Endothelial cell (in vitro differentiated cells): ENCODE measurements at regions not wholly inside any gene's neighbourhood (a gene's known extent, or its start where the extent isn't known, plus 50 kb on each side); places are given as distances from the start of the nearest gene placed in this dataset.
A peak's percentile ranks its signal among the peaks of the same experiment; 100 is the strongest.

Source experiments
- DNase-seq: peaks from one replicate; pipeline ENCODE4 v3.0.0; 2021; ENCODE audit warnings: low spot score
- H3K27ac Mint-ChIP-seq: one replicate; pipeline ENCODE4 v1.8.0; 2021; ENCODE audit warnings: mixed read lengths, inconsistent platforms; ENCODE audit not compliant: unreplicated experiment
- H3K27me3 Mint-ChIP-seq: one replicate; pipeline ENCODE4 v1.8.0; 2021; ENCODE audit warnings: mild to moderate bottlenecking, moderate library complexity, mixed read lengths, inconsistent platforms; ENCODE audit not compliant: unreplicated experiment
- H3K36me3 Mint-ChIP-seq: one replicate; pipeline ENCODE4 v1.8.0; 2021; ENCODE audit warnings: mild to moderate bottlenecking, low read depth, mixed read lengths, inconsistent platforms; ENCODE audit not compliant: unreplicated experiment
- H3K4me1 Mint-ChIP-seq: one replicate; pipeline ENCODE4 v1.8.0; 2021; ENCODE audit warnings: mild to moderate bottlenecking, mixed read lengths, inconsistent platforms; ENCODE audit not compliant: unreplicated experiment
- H3K4me3 Mint-ChIP-seq: one replicate; pipeline ENCODE4 v1.8.0; 2021; ENCODE audit warnings: mild to moderate bottlenecking, mixed read lengths, inconsistent platforms; ENCODE audit not compliant: unreplicated experiment
- H3K9me3 Mint-ChIP-seq: one replicate; pipeline ENCODE4 v1.8.0; 2021; ENCODE audit warnings: mixed read lengths, inconsistent platforms; ENCODE audit not compliant: unreplicated experiment
- TF ChIP-seq, protein P1 (sequence below): fragments of 200-600 bp; sonication (generic); IDR thresholded peaks from one replicate; pipeline ENCODE4 v1.5.0; 2021; ENCODE audit warnings: antibody characterized with exemption; ENCODE audit not compliant: unreplicated experiment

DNA sequence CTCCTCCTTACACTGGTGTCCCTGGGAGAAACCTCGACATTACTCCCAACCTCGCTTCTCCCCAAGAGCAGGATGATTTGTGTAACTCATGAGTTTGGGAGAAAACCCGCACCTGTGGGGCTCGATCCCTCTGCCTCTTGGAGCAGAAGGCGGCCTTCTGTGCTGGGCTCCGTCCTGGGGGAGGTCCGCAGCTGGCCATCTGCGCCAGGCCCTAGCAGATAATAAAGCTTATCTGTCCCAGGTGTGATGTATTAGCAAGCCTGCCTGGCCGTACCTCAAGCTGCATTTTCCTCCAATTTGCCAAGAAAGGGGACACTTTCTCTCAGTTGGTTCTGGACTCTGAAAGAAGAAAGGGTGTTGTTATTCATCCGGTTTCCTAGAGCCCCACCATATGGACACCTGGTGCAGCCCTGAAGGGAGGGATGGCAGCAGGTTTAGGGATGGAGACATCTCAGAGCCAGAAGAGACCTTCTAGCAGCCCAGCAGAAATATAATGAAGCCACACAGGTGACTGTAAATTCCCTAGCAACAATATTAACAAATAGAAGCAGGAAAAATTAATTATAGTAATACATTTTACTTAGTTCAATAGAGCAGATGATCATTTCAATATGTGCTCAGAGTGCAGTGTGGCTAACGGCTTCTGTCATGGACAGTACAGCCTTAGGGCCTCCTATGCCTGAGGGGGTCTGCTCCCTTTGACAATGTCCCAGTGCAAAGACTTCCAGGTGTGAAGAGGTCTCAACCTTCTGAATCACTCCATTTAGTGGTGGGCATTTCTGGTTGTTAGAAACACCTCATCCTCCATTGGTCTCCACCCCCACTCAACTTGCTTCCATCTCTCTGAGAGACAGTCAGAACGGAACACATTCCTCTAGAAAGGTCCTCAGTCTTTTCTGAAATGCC is 94.8 kb downstream of the CPN2 start:
- Mint-ChIP-seq H3K4me3 (no peak overlapping the region), H3K27ac (peak overlapping the region; percentile 93), H3K9me3 (no peaks in the 10 kb centered on the region), H3K27me3 (peaks cover 9% of the 10 kb centered on the region), H3K36me3 (no peaks in the 10 kb centered on the region), H3K4me1 (peaks cover 29% of the 10 kb centered on the region)
- no peak for DNase-seq
- TF ChIP-seq, protein P1, sequence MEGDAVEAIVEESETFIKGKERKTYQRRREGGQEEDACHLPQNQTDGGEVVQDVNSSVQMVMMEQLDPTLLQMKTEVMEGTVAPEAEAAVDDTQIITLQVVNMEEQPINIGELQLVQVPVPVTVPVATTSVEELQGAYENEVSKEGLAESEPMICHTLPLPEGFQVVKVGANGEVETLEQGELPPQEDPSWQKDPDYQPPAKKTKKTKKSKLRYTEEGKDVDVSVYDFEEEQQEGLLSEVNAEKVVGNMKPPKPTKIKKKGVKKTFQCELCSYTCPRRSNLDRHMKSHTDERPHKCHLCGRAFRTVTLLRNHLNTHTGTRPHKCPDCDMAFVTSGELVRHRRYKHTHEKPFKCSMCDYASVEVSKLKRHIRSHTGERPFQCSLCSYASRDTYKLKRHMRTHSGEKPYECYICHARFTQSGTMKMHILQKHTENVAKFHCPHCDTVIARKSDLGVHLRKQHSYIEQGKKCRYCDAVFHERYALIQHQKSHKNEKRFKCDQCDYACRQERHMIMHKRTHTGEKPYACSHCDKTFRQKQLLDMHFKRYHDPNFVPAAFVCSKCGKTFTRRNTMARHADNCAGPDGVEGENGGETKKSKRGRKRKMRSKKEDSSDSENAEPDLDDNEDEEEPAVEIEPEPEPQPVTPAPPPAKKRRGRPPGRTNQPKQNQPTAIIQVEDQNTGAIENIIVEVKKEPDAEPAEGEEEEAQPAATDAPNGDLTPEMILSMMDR = no peak

DNA sequence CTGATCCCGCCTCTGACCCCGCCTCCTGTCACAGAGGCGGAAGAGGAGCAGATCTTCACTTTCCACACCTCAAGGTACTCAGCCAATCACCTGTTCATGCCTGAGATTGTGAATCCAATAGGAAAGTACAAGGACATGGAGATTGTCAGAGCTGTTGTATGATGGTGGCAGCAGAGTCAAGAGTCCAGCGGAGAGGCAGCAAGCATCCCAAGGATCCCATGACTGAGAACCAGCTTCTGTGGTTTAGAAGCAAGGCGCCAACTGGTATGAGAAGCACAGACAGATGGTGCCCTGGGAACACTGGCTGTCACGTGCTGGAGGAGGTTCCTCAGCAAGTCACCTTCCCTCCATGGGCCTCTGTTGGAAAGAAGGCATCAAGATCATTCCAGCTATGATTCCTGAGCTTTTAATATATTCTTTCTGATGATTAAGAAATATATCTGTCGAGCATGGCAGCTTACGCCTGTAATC is 93.9 kb downstream of the CPN2 start:
- H3K27ac Mint-ChIP-seq = no peak overlapping the region
- peaks cover 29% of the 10 kb centered on the region for H3K4me1 Mint-ChIP-seq
- peaks cover 9% of the 10 kb centered on the region for H3K27me3 Mint-ChIP-seq
- H3K36me3 Mint-ChIP-seq = no peaks in the 10 kb centered on the region
- no peaks in the 10 kb centered on the region for H3K9me3 Mint-ChIP-seq
- TF ChIP-seq, protein P1 = no peak
- no peak overlapping the region for H3K4me3 Mint-ChIP-seq
- no peak for DNase-seq

DNA sequence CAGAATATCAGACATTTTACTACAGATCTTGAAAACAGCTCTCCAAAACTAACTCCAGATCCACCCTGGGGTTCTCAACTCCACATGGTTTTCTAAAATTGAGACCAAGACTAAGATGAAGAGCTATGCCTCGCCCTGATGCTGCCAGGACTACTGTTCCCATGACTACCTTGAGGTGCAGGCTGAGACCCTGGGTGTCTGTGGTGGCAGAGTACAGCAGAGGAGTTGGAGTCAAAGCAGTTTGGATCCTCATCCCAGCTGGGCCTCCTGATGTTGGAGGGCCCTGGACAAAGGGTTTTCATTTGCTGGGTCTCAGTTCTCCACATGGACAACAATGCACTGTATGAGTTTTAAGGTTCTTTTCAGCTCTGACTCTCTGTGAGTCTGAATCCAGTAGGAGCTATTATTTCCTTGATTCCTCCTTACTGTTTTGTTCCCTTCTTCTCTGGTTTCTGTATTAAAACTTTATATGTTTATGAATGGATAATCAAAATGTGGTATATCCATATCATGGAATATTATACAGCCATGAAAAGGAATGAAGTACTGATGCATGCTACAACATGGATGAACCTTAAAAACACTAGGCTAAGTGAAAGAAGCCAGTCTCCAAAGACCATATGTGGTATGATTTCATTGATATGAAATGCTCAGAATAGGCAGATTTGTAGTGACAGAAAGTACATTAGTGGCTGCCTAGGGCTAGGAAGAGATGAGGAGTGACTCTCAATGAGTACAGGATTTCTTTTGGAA is 93.0 kb downstream of the CPN2 start:
- Mint-ChIP-seq H3K27ac (no peak overlapping the region), H3K4me3 (no peak overlapping the region), H3K27me3 (peaks cover 9% of the 10 kb centered on the region), H3K36me3 (no peaks in the 10 kb centered on the region), H3K4me1 (peaks cover 21% of the 10 kb centered on the region), H3K9me3 (no peaks in the 10 kb centered on the region)
- DNase-seq = no peak
- TF ChIP-seq, protein P1 = no peak

- no peak for DNase-seq
These were observed 91.0 kb downstream of the CPN2 start for GRCh38 chr3:194259982-194260766.

More at GRCh38 chr3:194259982-194260766, 91.0 kb downstream of the CPN2 start:
- TF ChIP-seq, protein P1 = no peak
- H3K4me3 Mint-ChIP-seq = no peak overlapping the region
- H3K4me1 Mint-ChIP-seq = peaks cover 11% of the 10 kb centered on the region
- H3K9me3 Mint-ChIP-seq = no peaks in the 10 kb centered on the region
- H3K36me3 Mint-ChIP-seq = no peaks in the 10 kb centered on the region
- H3K27me3 Mint-ChIP-seq = peaks cover 11% of the 10 kb centered on the region
- no peak overlapping the region for H3K27ac Mint-ChIP-seq
